ENCODE measurements at regions not wholly inside any gene's neighbourhood (a gene's known extent, or its start where the extent isn't known, plus 50 kb on each side); places are given as distances from the start of the nearest gene placed in this dataset.
"Not testable (repeated sequence)": the region's sequence is repeated elsewhere in the genome, so short reads cannot be mapped to it uniquely, and the experiment has no call there.

- DNase-seq: not testable (repeated sequence)
Measured at GRCh38 chr2:51894584-51894983, 862.7 kb upstream of the NRXN1 start.

GRCh38 chr2:51888120-51888519 is 856.2 kb upstream of the NRXN1 start:
- no peak for DNase-seq

- no peak for DNase-seq
Measured at GRCh38 chr2:51881673-51882072, 849.7 kb upstream of the NRXN1 start.

GRCh38 chr2:51880153-51880552 is 848.2 kb upstream of the NRXN1 start:
- no peak for DNase-seq

- DNase-seq: no peak
Measured at GRCh38 chr2:51866361-51866760, 834.4 kb upstream of the NRXN1 start.

- DNase-seq: no peak
Measured at GRCh38 chr2:51859260-51859659, 827.3 kb upstream of the NRXN1 start.

GRCh38 chr2:51855683-51856082 is 823.8 kb upstream of the NRXN1 start:
- no peak for DNase-seq

- no peak for DNase-seq
Measured at GRCh38 chr2:51846796-51847195, 814.9 kb upstream of the NRXN1 start.

GRCh38 chr2:51846018-51846417 is 814.1 kb upstream of the NRXN1 start:
- no peak for DNase-seq

GRCh38 chr2:51844596-51844995 is 812.7 kb upstream of the NRXN1 start:
- DNase-seq: no peak

- DNase-seq: no peak
Measured at GRCh38 chr2:51829477-51829876, 797.5 kb upstream of the NRXN1 start.

- no peak for DNase-seq
Measured at GRCh38 chr2:51825823-51826222, 793.9 kb upstream of the NRXN1 start.

- no peak for DNase-seq
Measured at GRCh38 chr2:51813247-51813646, 781.3 kb upstream of the NRXN1 start.

GRCh38 chr2:51812138-51812866 is 780.4 kb upstream of the NRXN1 start:
- DNase-seq: no peak

- DNase-seq: no peak
Measured at GRCh38 chr2:51810197-51810596, 778.3 kb upstream of the NRXN1 start.

- DNase-seq: no peak
Measured at GRCh38 chr2:51807229-51807628, 775.3 kb upstream of the NRXN1 start.

GRCh38 chr2:51795248-51795888 is 763.4 kb upstream of the NRXN1 start:
- DNase-seq: no peak

GRCh38 chr2:51791496-51791895 is 759.6 kb upstream of the NRXN1 start:
- DNase-seq: no peak

GRCh38 chr2:51790854-51791253 is 758.9 kb upstream of the NRXN1 start:
- DNase-seq: no peak

GRCh38 chr2:51789918-51790317 is 758.0 kb upstream of the NRXN1 start:
- DNase-seq: no peak

- DNase-seq: peak; percentile 73
Measured at GRCh38 chr2:51782921-51783765, 751.2 kb upstream of the NRXN1 start.

- DNase-seq: no peak
Measured at GRCh38 chr2:51781691-51782090, 749.8 kb upstream of the NRXN1 start.

GRCh38 chr2:51780353-51780752 is 748.4 kb upstream of the NRXN1 start:
- no peak for DNase-seq

All from muscle of arm (tissue), 1 donor.